Heart left ventricle (tissue), 16 donors: ENCODE measurements at regions not wholly inside any gene's neighbourhood (a gene's known extent, or its start where the extent isn't known, plus 50 kb on each side); places are given as distances from the start of the nearest gene placed in this dataset.

Experiments
- ATAC-seq, 4 donors: fragments of 200-7000 bp; cut with Tn5 transposase; one replicate each; pipeline ENCODE4 v1.9.1; 2020 to 2022; ENCODE audit warnings: moderate library complexity in 4 of 4, mild to moderate bottlenecking in 3 of 4, moderate number of reproducible peaks in 1 of 4
- DNase-seq, 5 donors: peaks; one replicate each; pipeline ENCODE4 v3.0.0-alpha.2; 2020
- H3K27ac ChIP-seq, 12 donors: fragments of 200-600 bp; sonication (generic) in 4 of 12; one replicate each; pipeline versions ENCODE4 v1.5.0 to v1.8.0; 2016 to 2022; ENCODE audit warnings: mild to moderate bottlenecking in 2 of 12
- H3K27me3 ChIP-seq, 9 donors: fragments of 200-600 bp; sonication (generic) in 2 of 9; one replicate each; pipeline versions ENCODE4 v1.5.1 to v1.8.0; 2016 to 2022; ENCODE audit warnings: mild to moderate bottlenecking in 3 of 9
- H3K36me3 ChIP-seq, 9 donors: fragments of 200-600 bp; sonication (generic) in 2 of 9; one replicate each; pipeline versions ENCODE4 v1.5.0 to v1.8.0; 2018 to 2022; ENCODE audit warnings: mild to moderate bottlenecking in 2 of 9
- H3K4me1 ChIP-seq, 12 donors: fragments of 200-600 bp; sonication (generic) in 4 of 12; one replicate each; pipeline versions ENCODE4 v1.5.0 to v1.8.0; 2016 to 2022; ENCODE audit warnings: mild to moderate bottlenecking in 3 of 12
- H3K4me3 ChIP-seq, 12 donors: fragments of 200-600 bp; sonication (generic) in 4 of 12; one replicate each; pipeline versions ENCODE4 v1.5.0 to v1.8.0; 2017 to 2022; ENCODE audit warnings: mild to moderate bottlenecking in 9 of 12, moderate library complexity in 4 of 12
- H3K9me3 ChIP-seq, 12 donors: fragments of 200-600 bp; sonication (generic) in 4 of 12; one replicate each; pipeline versions ENCODE4 v1.5.0 to v1.8.0; 2016 to 2022; ENCODE audit warnings: mild to moderate bottlenecking in 1 of 12
- CTCF ChIP-seq, 12 donors: fragments of 200-600 bp; sonication (generic) in 4 of 12; IDR thresholded peaks; one replicate each; pipeline versions ENCODE4 v1.5.0 to v1.8.0; 2018 to 2022; ENCODE audit warnings: antibody characterized with exemption in 12 of 12, mild to moderate bottlenecking in 5 of 12
- POLR2A ChIP-seq, 2 donors: fragments of 450-650 bp; IDR thresholded peaks; one replicate each; pipeline ENCODE4 v1.6.1; 2017; ENCODE audit warnings: antibody characterized with exemption in 2 of 2, mild to moderate bottlenecking in 2 of 2, moderate library complexity in 2 of 2
- WGBS, 4 donors: extraction: QIAGEN DNeasy Blood & Tissue Kit in 2 of 4; methylation state at CpG; one replicate each; pipeline versions ENCODE4 v1.1.5 to v1.1.7; 2013 to 2018; 5-methylcytosine and 5-hydroxymethylcytosine counted together
- intact Hi-C, 10 donors: fragments of 100-400 bp; cut with DNase I; formaldehyde crosslinking; loops; one replicate each; pipeline versions ENCODE4 v1.11.1 to v1.14.2; 2022
- donor health status: ischemic (EF 13 %, LVEDD 7.1; RV severe dilation, severe dysfunction).
- donor health status: healthy with polysubstance abuse.
- donor health status: DM: no; HTN: yes; CAD: no.
- donor health status: DM: no; HTN: no; CAD: no.
- donor health status: ischemic (EF 25% LVEDD 6.9; RV normal size, moderate dysfunction).
- donor health status: ischemic (EF 25% LVEDD 5.7; RV mildly dilated, moderate dysfunction).
- donor health status: healthy.
- donor health status: DM: yes; HTN: yes; CAD: no.
- donor health status: ischemic (EF 35%, LVEDD 5.7; RV mildly dilated, moderate dysfunction).
- donor health status: nonischemic (EF 11% LVEDD 7.7; RV severe dilation, severe dysfunction).
- donor health status: DM: yes; HTN: yes; CAD: no.
- donor health status: PGD.
- donor health status: ischemic (EF 29% LVEDD 5.4; RV normal size, mild dysfunction).
- donor health status: nonischemic (EF 23%, LVEDD 6.1; RV moderate dilation, normal function).

- Histone ChIP-seq H3K4me1 (no peaks in the 10 kb centered on the region), H3K36me3 (no peaks in the 10 kb centered on the region), H3K4me3 (no peak overlapping the region), H3K9me3 (peaks cover 0 to 11% (median 0%) of the 10 kb centered on the region in 12 donors), H3K27me3 (no peaks in the 10 kb centered on the region), H3K27ac (no peak overlapping the region)
- ATAC-seq (no peak), DNase-seq (no peak)
- TF ChIP-seq POLR2A (IDR thresholded peaks at IDR 0.05) (no peak), CTCF (IDR thresholded peaks at IDR 0.05) (no peak)
- intact Hi-C loops, result no loop called here
- 41 to 51% (median 47%) methylated on average over 2 of the region's 2 CpGs for WGBS, 4 donors
Measured at GRCh38 chr10:9043466-9043865, 989.0 kb downstream of the GATA3 start.

GRCh38 chr10:9045311-9045710, 990.8 kb downstream of the GATA3 start:
- Histone ChIP-seq H3K4me3 (no peak overlapping the region), H3K9me3 (peaks cover 0 to 26% (median 6%) of the 10 kb centered on the region in 12 donors), H3K27me3 (no peaks in the 10 kb centered on the region), H3K4me1 (no peaks in the 10 kb centered on the region), H3K36me3 (no peaks in the 10 kb centered on the region), H3K27ac (no peak overlapping the region)
- TF ChIP-seq CTCF (IDR thresholded peaks at IDR 0.05) (no peak), POLR2A (IDR thresholded peaks at IDR 0.05) (no peak)
- intact Hi-C loops, result no loop called here
- ATAC-seq, result no peak
- no peak for DNase-seq

GRCh38 chr10:9051328-9051974, 997.0 kb downstream of the GATA3 start:
- ATAC-seq, result no peak
- DNase-seq, result no peak
- H3K27me3 ChIP-seq, result no peaks in the 10 kb centered on the region
- no peak overlapping the region for H3K4me3 ChIP-seq
- intact Hi-C loops, result no loop called here
- no peaks in the 10 kb centered on the region for H3K36me3 ChIP-seq
- H3K9me3 ChIP-seq, result peaks cover 0 to 23% (median 6%) of the 10 kb centered on the region in 12 donors
- no peak for TF ChIP-seq CTCF (IDR thresholded peaks at IDR 0.05)
- H3K4me1 ChIP-seq, result no peaks in the 10 kb centered on the region
- no peak overlapping the region for H3K27ac ChIP-seq

- ATAC-seq (no peak), DNase-seq (no peak)
- peaks cover 0 to 23% (median 6%) of the 10 kb centered on the region in 12 donors for H3K9me3 ChIP-seq
- 72 to 83% (median 78%) methylated on average over 1 of the region's 1 CpG for WGBS, 4 donors
- intact Hi-C loops, result no loop called here
- H3K4me3 ChIP-seq, result no peak overlapping the region
- H3K27ac ChIP-seq, result no peak overlapping the region
- no peaks in the 10 kb centered on the region for H3K36me3 ChIP-seq
- no peaks in the 10 kb centered on the region for H3K4me1 ChIP-seq
- H3K27me3 ChIP-seq, result no peaks in the 10 kb centered on the region
- TF ChIP-seq CTCF (IDR thresholded peaks at IDR 0.05) (no peak), POLR2A (IDR thresholded peaks at IDR 0.05) (no peak)
Measured at GRCh38 chr10:9052767-9053166, 998.3 kb downstream of the GATA3 start.
